SK-N-SH (cell line): ENCODE measurements at regions not wholly inside any gene's neighbourhood (a gene's known extent, or its start where the extent isn't known, plus 50 kb on each side); places are given as distances from the start of the nearest gene placed in this dataset.

Experiments
- CTCF ChIA-PET: fragments of 300-600, 350-600 bp; formaldehyde crosslinking; extraction: SDS; loops from one replicate; lab custom pipeline; 2021; lab: Yijun Ruan, JAX
- POLR2A ChIA-PET: fragments of 350-600 bp; sonication (Branson Sonifier 250); formaldehyde crosslinking; extraction: SDS; loops from one replicate; lab custom pipeline; 2020; ENCODE audit warnings: antibody characterized with exemption, inconsistent platforms; lab: Yijun Ruan, JAX
- DNase-seq: peaks from one replicate; pipeline ENCODE4 v3.0.0; 2012
- H2AFZ ChIP-seq: fragments of 200-600 bp; sonication (generic); 2 replicates; pipeline ENCODE4 v1.8.1; 2016; ENCODE audit warnings: antibody characterized with exemption, mild to moderate bottlenecking, low read depth
- H3F3A ChIP-seq: fragments of 200-600 bp; sonication (generic); replicated peaks from 2 replicates; pipeline ENCODE3; 2016; ENCODE audit warnings: antibody characterized with exemption, mild to moderate bottlenecking; ENCODE audit not compliant: insufficient read depth
- H3K27ac ChIP-seq, 2 experiments: fragments of 200-500 bp in 1 of 2; fragments of 200-600 bp in 1 of 2; sonication (Bioruptor generic) in 1 of 2; sonication (generic), shearing (Covaris generic) in 1 of 2; 2 replicates each; pipeline versions ENCODE4 v1.5.1 to v1.6.1; 2014 to 2016; ENCODE audit warnings: low read depth in 2 of 2, inconsistent platforms in 1 of 2, low read length in 1 of 2, mild to moderate bottlenecking in 1 of 2, mixed read lengths in 1 of 2
- H3K27me3 ChIP-seq: fragments of 200-600 bp; sonication (generic), shearing (Covaris generic); 2 replicates; pipeline ENCODE4 v1.6.1; 2016; ENCODE audit warnings: mixed run types; ENCODE audit not compliant: insufficient read depth
- H3K36me3 ChIP-seq, 2 experiments: fragments of 200-500 bp in 1 of 2; fragments of 200-600 bp in 1 of 2; sonication (Bioruptor generic) in 1 of 2; sonication (generic) in 1 of 2; replicated peaks in 1 of 2; 2 replicates each; pipeline versions ENCODE3 to v1.5.1; 2014 to 2016; ENCODE audit warnings: low read length in 1 of 2, mild to moderate bottlenecking in 1 of 2; ENCODE audit not compliant: insufficient read depth in 2 of 2, control insufficient read depth in 1 of 2
- H3K4me1 ChIP-seq, 2 experiments: fragments of 200-500 bp in 1 of 2; fragments of 200-600 bp in 1 of 2; sonication (Bioruptor generic) in 1 of 2; sonication (generic), shearing (Covaris generic) in 1 of 2; 2 replicates each; pipeline versions ENCODE4 v1.5.1 to v1.6.1; 2014 to 2016; ENCODE audit warnings: low read depth in 1 of 2, low read length in 1 of 2, mixed run types in 1 of 2; ENCODE audit not compliant: insufficient read depth in 2 of 2, control insufficient read depth in 1 of 2
- H3K4me2 ChIP-seq: fragments of 200-600 bp; sonication (generic), shearing (Covaris generic); 2 replicates; pipeline ENCODE4 v1.6.1; 2017; ENCODE audit warnings: mixed run types
- H3K4me3 ChIP-seq, 2 experiments: fragments of 200-500 bp in 1 of 2; fragments of 200-600 bp in 1 of 2; sonication (Bioruptor generic) in 1 of 2; sonication (generic), shearing (Covaris generic) in 1 of 2; 2 replicates each; pipeline versions ENCODE4 v1.5.1 to v1.8.1; 2014 to 2016; ENCODE audit warnings: low read depth in 2 of 2, inconsistent platforms in 1 of 2, low read length in 1 of 2, mild to moderate bottlenecking in 1 of 2, mixed read lengths in 1 of 2, moderate library complexity in 1 of 2
- H3K79me2 ChIP-seq: fragments of 200-600 bp; sonication (generic); 2 replicates; pipeline ENCODE4 v1.8.1; 2017; ENCODE audit warnings: mild to moderate bottlenecking; ENCODE audit not compliant: insufficient read depth
- H3K9ac ChIP-seq: fragments of 200-600 bp; sonication (generic); 2 replicates; pipeline ENCODE4 v1.6.1; 2017; ENCODE audit warnings: mixed run types
- H3K9me2 ChIP-seq: fragments of 200-600 bp; sonication (generic); 2 replicates; pipeline ENCODE4 v1.6.1; 2017; ENCODE audit warnings: mixed run types
- H3K9me3 ChIP-seq: fragments of 200-600 bp; sonication (generic); 2 replicates; pipeline ENCODE4 v1.6.1; 2017; ENCODE audit warnings: mixed run types, mild to moderate bottlenecking, moderate library complexity
- H4K20me1 ChIP-seq: fragments of 200-600 bp; sonication (generic); 2 replicates; pipeline ENCODE4 v1.6.1; 2017; ENCODE audit warnings: mild to moderate bottlenecking, mixed run types; ENCODE audit not compliant: insufficient read depth
- CTCF ChIP-seq: fragments of 200-600 bp; sonication (generic); IDR thresholded peaks from 2 replicates; pipeline ENCODE4 v1.6.1; 2017; ENCODE audit warnings: antibody characterized with exemption, mild to moderate bottlenecking, moderate library complexity
- ELF1 ChIP-seq: IDR thresholded peaks from 2 replicates; pipeline ENCODE4 v1.4.0; 2012
- EZH2phosphoT487 ChIP-seq: fragments of 200-600 bp; sonication (generic); IDR thresholded peaks from 2 replicates; pipeline ENCODE4 v1.6.1; 2017; ENCODE audit warnings: low read depth, mixed run types, mild to moderate bottlenecking, antibody characterized with exemption, moderate library complexity, borderline replicate concordance
- GATA2 ChIP-seq: sonication (generic); formaldehyde crosslinking; IDR thresholded peaks from 2 replicates; pipeline ENCODE4 v1.5.0; 2020; ENCODE audit warnings: mild to moderate bottlenecking, missing genetic modification reagents
- JUND ChIP-seq: IDR thresholded peaks from 2 replicates; pipeline ENCODE4 v1.4.0; 2012
- MEF2A ChIP-seq: IDR thresholded peaks from 2 replicates; pipeline ENCODE4 v1.4.0; 2012; ENCODE audit warnings: low read depth, borderline replicate concordance
- NFIC ChIP-seq: IDR thresholded peaks from 2 replicates; pipeline ENCODE4 v1.4.0; 2012; ENCODE audit warnings: borderline replicate concordance
- PBX3 ChIP-seq: IDR thresholded peaks from 2 replicates; pipeline ENCODE4; 2012
- RCOR1 ChIP-seq: fragments of 150-350 bp; IDR thresholded peaks from 2 replicates; pipeline ENCODE4 v1.6.1; 2017; ENCODE audit warnings: antibody characterized with exemption, low read length
- REST ChIP-seq: IDR thresholded peaks from 2 replicates; pipeline ENCODE4 v1.6.1; 2012; ENCODE audit warnings: mild to moderate bottlenecking, low read depth, low read length, moderate library complexity
- SMC3 ChIP-seq: IDR thresholded peaks from 2 replicates; pipeline ENCODE4 v1.6.1; 2012; ENCODE audit warnings: low read depth, low read length, improper control_type of control experiment
- TAF1 ChIP-seq: IDR thresholded peaks from 2 replicates; pipeline ENCODE4 v1.6.1; 2012; ENCODE audit warnings: low read depth, mild to moderate bottlenecking, low read length, moderate library complexity, borderline replicate concordance
- USF1 ChIP-seq: IDR thresholded peaks from 2 replicates; pipeline ENCODE4 v1.4.0; 2012; ENCODE audit warnings: low read depth, borderline replicate concordance
- WGBS: methylation state at CpG from one replicate; pipeline ENCODE4 v1.1.6; 2017; ENCODE audit warnings: low lambda C conversion rate; 5-methylcytosine and 5-hydroxymethylcytosine counted together

GRCh38 chr7:131112431-131112830 lies 215.2 kb upstream of the MKLN1 start:
- no peak overlapping the region for H3K4me2 ChIP-seq
- TF ChIP-seq NFIC (no peak), EZH2phosphoT487 (no peak), ELF1 (no peak), RCOR1 (no peak), JUND (no peak)
- TF ChIP-seq, all 33 proteins: peak for 0
- Histone ChIP-seq H2AFZ (no peak overlapping the region), H4K20me1 (no peaks in the 10 kb centered on the region), H3K9ac (no peak overlapping the region), H3K9me3 (no peaks in the 10 kb centered on the region), H3K9me2 (no peaks in the 10 kb centered on the region), H3K36me3 (no peaks in the 10 kb centered on the region), H3K27ac (no peak overlapping the region), H3K4me1 (peaks cover 0 to 31% of the 10 kb centered on the region in 2 experiments; a peak in 2 of 4 replicates), H3K4me3 (no peak overlapping the region), H3F3A (peaks cover 13% of the 10 kb centered on the region), H3K79me2 (peaks cover 33% of the 10 kb centered on the region), H3K27me3 (no peaks in the 10 kb centered on the region)
- 95% methylated on average over 1 of the region's 1 CpG for WGBS
- POLR2A ChIA-PET, result no interaction called here
- DNase-seq, result no peak
- CTCF ChIA-PET, result interaction anchor here (1.0 to 2.1 kb wide), 2 partner anchors 22 to 72 kb away, joined by 5 to 6 read pairs; no protein-coding TSS in a partner anchor

- whole genome bisulfite sequencing, result 64% methylated on average over 5 of the region's 5 CpGs
- TF ChIP-seq CTCF, result no peak
- TF ChIP-seq TAF1, result no peak
- TF ChIP-seq SMC3, result no peak
- TF ChIP-seq REST, result no peak
- no peak for TF ChIP-seq USF1
- TF ChIP-seq MEF2A, result no peak
- TF ChIP-seq PBX3, result no peak
- no peak for TF ChIP-seq GATA2
- TF ChIP-seq, all 33 proteins: peak for 0
- no peak overlapping the region for H2AFZ ChIP-seq
- H3K27ac ChIP-seq, result no peak overlapping the region
- H3K4me2 ChIP-seq, result no peak overlapping the region
- POLR2A ChIA-PET, result no interaction called here
- H3K4me1 ChIP-seq, result peaks cover 0 to 11% of the 10 kb centered on the region in 2 experiments; a peak in 2 of 4 replicates
- no peak for DNase-seq
- H3K9ac ChIP-seq, result no peak overlapping the region
- H3K27me3 ChIP-seq, result no peaks in the 10 kb centered on the region
- H4K20me1 ChIP-seq, result no peaks in the 10 kb centered on the region
- CTCF ChIA-PET, result no interaction called here
- peaks cover 6% of the 10 kb centered on the region for H3F3A ChIP-seq
- no peaks in the 10 kb centered on the region for H3K36me3 ChIP-seq
- H3K79me2 ChIP-seq, result peaks cover 11% of the 10 kb centered on the region
- H3K4me3 ChIP-seq, result no peak overlapping the region
- H3K9me3 ChIP-seq, result no peaks in the 10 kb centered on the region; the same call in 1 of the 2 replicates
- no peaks in the 10 kb centered on the region for H3K9me2 ChIP-seq
Measured at GRCh38 chr7:131115340-131115739, 212.3 kb upstream of the MKLN1 start.
